HG02885 (cell line): ENCODE measurements at regions not wholly inside any gene's neighbourhood (a gene's known extent, or its start where the extent isn't known, plus 50 kb on each side); places are given as distances from the start of the nearest gene placed in this dataset.

Experiments
- ATAC-seq: cut with Tn5 transposase; IDR thresholded peaks from one replicate; pipeline ENCODE4 v1.9.1; 2021; ENCODE audit warnings: mild to moderate bottlenecking; ENCODE audit not compliant: unreplicated experiment, poor library complexity

DNA sequence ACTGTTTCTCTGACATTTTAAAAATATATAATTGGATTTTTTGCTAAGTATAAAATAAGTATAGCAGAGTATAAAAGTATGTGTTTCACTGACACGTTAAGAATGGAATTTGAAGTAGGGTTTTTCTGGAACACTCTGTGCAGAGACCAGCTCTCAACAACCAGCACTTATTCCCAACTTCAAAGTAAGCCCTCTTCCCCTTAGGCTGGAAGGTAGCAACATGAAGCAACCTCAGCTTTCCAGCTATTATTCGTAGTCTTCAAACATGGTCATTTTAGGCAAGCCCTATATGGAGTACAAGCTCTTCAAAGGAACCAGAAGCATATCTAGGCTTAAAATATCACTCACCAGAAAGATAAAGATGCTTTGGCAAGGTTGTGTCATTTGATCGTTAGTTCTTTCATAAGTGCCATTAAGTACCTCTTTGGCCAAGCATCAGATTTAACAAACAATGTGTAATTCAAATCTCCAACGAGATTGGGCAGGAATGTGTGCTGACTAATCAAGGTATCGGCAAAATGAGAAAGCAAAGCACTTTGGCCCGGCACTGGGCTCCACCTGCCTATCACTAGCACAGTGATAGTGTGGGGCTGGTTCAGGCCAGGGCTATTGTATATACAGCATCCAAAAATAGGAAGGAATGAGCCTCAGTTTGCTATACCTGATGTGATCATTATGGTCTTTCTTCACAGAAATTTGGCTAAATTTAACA is 95.9 kb upstream of the FREM2 start:
- no peak for ATAC-seq

- no peak for ATAC-seq
Measured at GRCh38 chr13:38602266-38602665, 84.6 kb upstream of the FREM2 start.

DNA sequence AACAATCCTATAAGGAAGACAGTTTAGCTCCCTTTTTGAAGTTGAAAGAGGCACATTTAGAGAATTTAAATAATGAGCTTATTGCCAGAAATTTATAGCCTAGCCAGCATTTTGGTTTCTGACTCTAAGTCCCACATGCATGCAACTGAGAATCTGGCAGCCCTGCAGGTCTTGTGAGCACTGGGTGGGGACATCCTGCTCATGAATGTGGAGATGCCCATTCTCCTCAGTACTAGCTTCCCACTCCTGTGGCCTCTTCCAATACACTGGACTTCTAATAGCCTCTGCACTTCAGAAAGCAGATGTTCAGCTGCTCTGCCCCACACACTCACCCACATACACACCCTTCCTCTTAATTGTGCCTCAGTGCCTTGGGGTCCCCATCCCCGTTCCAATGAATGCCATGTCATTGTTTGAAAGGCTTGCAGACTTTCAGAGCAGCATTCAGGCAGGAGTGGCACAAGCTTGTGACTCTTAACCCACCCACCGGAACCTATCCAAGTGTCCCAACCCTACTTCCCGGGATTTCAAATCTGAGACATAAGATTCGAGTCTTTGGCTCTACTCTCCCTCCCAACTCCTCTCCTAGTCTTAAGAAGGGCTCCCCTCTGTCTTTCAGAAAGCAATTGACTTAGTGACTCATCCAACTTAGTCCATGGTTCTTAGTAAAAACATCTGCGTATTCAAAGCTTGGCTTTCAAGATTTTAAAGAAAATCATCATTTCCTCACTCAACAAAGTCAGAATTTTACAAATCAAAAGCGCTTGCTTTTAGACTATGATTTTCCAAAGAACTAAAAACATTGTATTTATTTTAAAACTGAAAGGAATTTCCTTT is 80.0 kb upstream of the FREM2 start:
- ATAC-seq, result no peak

DNA sequence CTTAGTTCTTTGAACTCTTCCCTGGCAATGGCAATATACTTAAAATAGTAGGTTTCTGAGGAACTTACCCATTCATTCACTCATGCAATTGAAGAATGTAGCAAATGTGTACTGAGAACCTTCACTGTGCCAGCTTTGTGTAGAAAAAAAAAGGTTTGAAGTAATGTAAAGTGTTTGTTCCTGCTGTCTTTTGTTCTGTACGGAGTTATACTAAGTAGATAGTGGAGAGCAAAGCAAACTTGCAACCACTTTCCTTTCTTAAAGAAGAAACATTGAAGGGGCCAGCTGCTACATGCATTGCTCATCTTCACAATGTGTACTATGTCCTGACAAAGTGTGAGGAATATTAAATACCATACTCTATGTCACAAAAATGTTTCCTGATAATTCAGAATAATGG is 68.9 kb upstream of the FREM2 start:
- no peak for ATAC-seq

DNA sequence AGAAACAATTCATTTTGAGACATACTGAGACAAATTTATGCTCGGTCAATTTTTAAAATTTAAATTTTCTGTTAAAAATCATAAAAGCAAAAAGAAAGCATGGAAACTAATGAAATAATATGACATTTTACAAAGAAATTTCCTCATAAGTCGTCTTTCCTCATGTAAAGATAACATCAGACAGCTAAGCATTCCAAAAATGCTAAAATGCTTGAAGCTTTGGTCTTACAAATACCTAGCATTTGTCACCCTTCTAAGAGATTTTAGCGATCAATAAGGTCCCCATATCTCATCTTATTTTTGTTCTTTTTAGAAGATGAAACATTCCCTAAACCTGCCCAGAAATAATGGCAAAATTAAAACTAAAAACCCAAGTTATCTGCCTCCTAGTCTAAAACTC is 68.5 kb upstream of the FREM2 start:
- ATAC-seq, result no peak

DNA sequence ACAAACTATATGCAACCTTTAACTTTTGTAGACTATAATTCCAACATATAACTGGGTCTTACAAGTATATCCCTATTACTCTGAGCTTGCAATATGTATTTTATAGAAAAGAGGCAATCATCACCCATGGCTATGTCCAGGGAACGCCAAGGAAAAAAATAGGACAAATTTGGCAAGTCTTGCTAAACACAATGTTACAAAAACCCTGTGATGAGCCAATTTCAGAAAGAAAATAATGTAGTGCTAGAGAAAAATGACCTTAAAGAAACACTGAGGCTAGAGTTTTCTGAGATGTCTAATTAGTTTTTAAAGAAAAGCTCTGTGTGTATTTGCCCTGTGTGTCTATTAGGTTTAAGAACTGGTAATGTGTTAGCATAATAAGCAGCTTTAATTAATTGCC is 68.0 kb upstream of the FREM2 start:
- no peak for ATAC-seq

- no peak for ATAC-seq
Measured at GRCh38 chr13:38620876-38621275, 66.0 kb upstream of the FREM2 start.

DNA sequence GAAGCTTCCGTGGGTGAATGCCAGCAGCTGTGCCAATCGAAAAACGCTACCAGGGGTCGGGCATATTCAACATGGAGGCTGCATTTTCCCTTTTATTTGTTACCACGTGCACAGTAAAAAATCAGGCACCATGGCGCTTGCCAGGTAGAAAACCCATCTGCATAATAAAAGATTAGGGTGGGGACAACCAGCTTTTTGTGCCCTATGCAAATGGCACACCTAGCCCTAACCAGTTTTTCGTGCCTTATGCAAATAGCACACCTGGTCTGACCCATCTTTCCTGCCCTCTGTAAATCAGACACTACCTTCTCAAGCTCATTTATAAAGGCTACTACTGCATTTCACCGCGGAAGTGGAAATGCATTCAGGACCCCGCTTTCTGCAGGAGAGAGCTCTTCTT is 62.1 kb upstream of the FREM2 start:
- no peak for ATAC-seq

GRCh38 chr13:38628554-38628953 is 58.3 kb upstream of the FREM2 start:
- no peak for ATAC-seq

GRCh38 chr13:38630780-38631179 is 56.1 kb upstream of the FREM2 start:
- no peak for ATAC-seq

- ATAC-seq, result no peak
Measured at GRCh38 chr13:38635030-38635429, 51.8 kb upstream of the FREM2 start.

DNA sequence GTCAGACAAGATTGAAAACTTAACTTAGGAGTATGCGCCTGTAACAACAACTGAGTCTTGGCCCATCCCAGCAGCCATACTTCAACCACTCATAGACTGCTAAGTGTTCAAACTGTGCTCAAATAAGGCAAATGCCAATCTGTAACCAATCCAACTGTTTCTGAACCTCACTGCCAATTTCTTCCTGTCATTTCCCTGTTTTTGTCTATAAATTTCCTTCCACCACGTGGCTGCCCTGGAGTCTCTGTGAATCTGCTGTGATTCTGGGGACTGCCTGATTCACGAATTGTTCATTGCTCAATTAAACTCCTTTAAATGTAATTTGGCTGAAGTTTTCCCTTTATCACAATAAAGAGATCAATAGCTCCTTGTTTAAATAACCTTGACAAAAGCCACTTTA is 50.8 kb upstream of the FREM2 start:
- ATAC-seq, result no peak

GRCh38 chr13:38636761-38637160 is 50.1 kb upstream of the FREM2 start:
- ATAC-seq, result no peak
